ENCODE measurements at regions not wholly inside any gene's neighbourhood (a gene's known extent, or its start where the extent isn't known, plus 50 kb on each side); places are given as distances from the start of the nearest gene placed in this dataset.

DNA sequence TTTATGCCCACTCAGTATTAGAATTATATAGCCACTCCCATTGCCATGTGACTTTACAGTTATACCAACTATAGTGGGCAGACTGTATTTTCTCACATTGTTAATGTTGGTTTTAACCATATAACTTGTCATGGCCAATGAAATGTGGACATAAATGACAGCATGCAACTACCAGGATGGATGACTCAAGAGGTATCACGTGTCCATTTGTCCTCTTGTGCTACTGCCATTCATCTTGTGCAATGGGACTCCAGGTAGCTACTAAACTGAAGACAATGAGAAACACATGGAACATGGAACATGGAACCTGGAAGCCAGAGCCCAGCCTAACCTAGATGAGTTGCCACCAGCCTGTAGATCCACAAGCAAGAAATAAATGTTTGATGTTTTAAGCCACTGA lies 242.7 kb upstream of the IPO5 start:
- no peaks in the 10 kb centered on the region for H3K27me3 ChIP-seq (replicated peaks in 1 of 4; ENCODE audit: control insufficient read depth in 3 of 4, extremely low read depth in 1 of 4, insufficient read depth in 3 of 4, low read length in 3 of 4)
- H3K4me1 ChIP-seq (replicated peaks in 1 of 4; ENCODE audit: control insufficient read depth in 3 of 4, insufficient read depth in 4 of 4, low read length in 3 of 4) = no peaks in the 10 kb centered on the region
- H2AFZ ChIP-seq (ENCODE audit: low read length) = no peak overlapping the region
- H3K9me3 ChIP-seq (ENCODE audit: insufficient read depth in 2 of 2, low read depth in 1 of 2, low read length in 1 of 2) = peaks cover 0 to 6% of the 10 kb centered on the region in 2 experiments; a peak in 1 of 4 replicates
- no peaks in the 10 kb centered on the region for H3K36me3 ChIP-seq (ENCODE audit: control insufficient read depth in 2 of 4, insufficient read depth in 4 of 4, low read length in 3 of 4)
- WGBS, 2 experiments (ENCODE audit: extremely low coverage in 1 of 2, insufficient coverage in 1 of 2, insufficient read length in 1 of 2, insufficient replicate concordance in 2 of 2, low coverage in 1 of 2, low lambda C conversion rate in 2 of 2, missing lambda C conversion rate in 1 of 2) = 100% methylated on average over 1 of the region's 1 CpG; no CpG with 5 or more reads in 1 of the 2 experiments
- H4K5ac ChIP-seq (ENCODE audit: insufficient read length, low read depth, low read length) = no peak overlapping the region
- H2BK20ac ChIP-seq (ENCODE audit: low read length) = no peak overlapping the region
- no peaks in the 10 kb centered on the region for H3K23me2 ChIP-seq (ENCODE audit: low read depth, low read length)
- DNase-seq (ENCODE audit: low read depth in 1 of 2, low spot score in 2 of 2) = no peak
- no peak overlapping the region for H4K8ac ChIP-seq (ENCODE audit: extremely low read depth, insufficient read depth, low read length)
- TF ChIP-seq, protein P1, sequence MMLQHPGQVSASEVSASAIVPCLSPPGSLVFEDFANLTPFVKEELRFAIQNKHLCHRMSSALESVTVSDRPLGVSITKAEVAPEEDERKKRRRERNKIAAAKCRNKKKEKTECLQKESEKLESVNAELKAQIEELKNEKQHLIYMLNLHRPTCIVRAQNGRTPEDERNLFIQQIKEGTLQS (IDR thresholded peaks at IDR 0.05; ENCODE audit: insufficient read depth, low read depth, low read length) = no peak
- TF ChIP-seq CBX8 (IDR thresholded peaks at IDR 0.05; ENCODE audit: borderline replicate concordance, low read depth, low read length) = no peak
- TF ChIP-seq NRF1 (IDR thresholded peaks at IDR 0.05; ENCODE audit: low read depth, low read length) = no peak
- TF ChIP-seq CTBP2 (IDR thresholded peaks at IDR 0.05; ENCODE audit: borderline replicate concordance, insufficient read depth, insufficient read length, low read length) = no peak
- TF ChIP-seq TEAD4 (IDR thresholded peaks at IDR 0.05; ENCODE audit: low read depth, low read length) = no peak
- TF ChIP-seq CREB1 (IDR thresholded peaks at IDR 0.05) = no peak
- TF ChIP-seq SIN3A (conservative IDR thresholded peaks at IDR 0.05 in 1 of 2, IDR thresholded peaks at IDR 0.05 in 1 of 2; ENCODE audit: low read depth in 1 of 2, low read length in 2 of 2) = no peak
- TF ChIP-seq RXRA (IDR thresholded peaks at IDR 0.05; ENCODE audit: insufficient read depth, low read depth, low read length) = no peak
- no peak for TF ChIP-seq RBBP5 (IDR thresholded peaks at IDR 0.05; ENCODE audit: borderline replicate concordance, low read depth, low read length)
- no peak for TF ChIP-seq CEBPB (IDR thresholded peaks at IDR 0.05; ENCODE audit: low read depth, low read length)
- no peak overlapping the region for H2BK15ac ChIP-seq (ENCODE audit: low read length)
- no peak overlapping the region for H4K91ac ChIP-seq (replicated peaks; ENCODE audit: insufficient read length, low read length)
- no peak overlapping the region for H3K56ac ChIP-seq (replicated peaks; ENCODE audit: insufficient read length, low read depth, low read length)
- H3K14ac ChIP-seq (ENCODE audit: insufficient read length) = no peak overlapping the region
- no peak overlapping the region for H3K9ac ChIP-seq (replicated peaks in 1 of 4; ENCODE audit: extremely low read depth in 1 of 4, low read depth in 3 of 4, low read length in 3 of 4)
- H2BK120ac ChIP-seq (replicated peaks; ENCODE audit: low read depth, low read length) = no peak overlapping the region
- no peaks in the 10 kb centered on the region for H3K79me2 ChIP-seq (ENCODE audit: control insufficient read depth in 1 of 2, insufficient read depth in 2 of 2, low read length in 2 of 2)
- H3K4me3 ChIP-seq (ENCODE audit: extremely low read depth in 1 of 4, insufficient read depth in 2 of 4, low read depth in 3 of 4, low read length in 4 of 4) = no peak overlapping the region
- ChIA-PET CTCF (ENCODE audit: partially characterized antibody) (no interaction called here), POLR2A (ENCODE audit: partially characterized antibody) (no interaction called here)
- H2BK12ac ChIP-seq (ENCODE audit: low read depth, low read length) = no peak overlapping the region
- H2AK5ac ChIP-seq (ENCODE audit: low read depth, low read length) = no peak overlapping the region
- H3K4me2 ChIP-seq (ENCODE audit: insufficient read depth in 1 of 2, low read depth in 2 of 2, low read length in 2 of 2) = no peak overlapping the region
- H3K18ac ChIP-seq (ENCODE audit: extremely low read depth, low read length) = no peak overlapping the region
- H4K20me1 ChIP-seq (replicated peaks in 1 of 2; ENCODE audit: control insufficient read depth in 1 of 2, insufficient read depth in 2 of 2, low read length in 2 of 2) = no peaks in the 10 kb centered on the region
- no peak overlapping the region for H3K23ac ChIP-seq (ENCODE audit: insufficient read length)
- FAIRE-seq = no peak
- H3K4ac ChIP-seq (replicated peaks; ENCODE audit: insufficient read length, low read depth, low read length) = no peak overlapping the region
- H2BK5ac ChIP-seq (ENCODE audit: low read depth, low read length) = no peak overlapping the region
- no peaks in the 10 kb centered on the region for H3K79me1 ChIP-seq (ENCODE audit: low read depth, low read length)
- no peak overlapping the region for H3K27ac ChIP-seq (ENCODE audit: low read depth, low read length)
